ENCODE measurements at regions not wholly inside any gene's neighbourhood (a gene's known extent, or its start where the extent isn't known, plus 50 kb on each side); places are given as distances from the start of the nearest gene placed in this dataset.

- no peak overlapping the region for H3K27ac ChIP-seq
- H3K27me3 ChIP-seq = no peaks in the 10 kb centered on the region
- no peaks in the 10 kb centered on the region for H3K36me3 ChIP-seq
- no peak for TF ChIP-seq POLR2A (IDR thresholded peaks at IDR 0.05)
- no peak for TF ChIP-seq CTCF (IDR thresholded peaks at IDR 0.05)
- 87% methylated on average over 8 of the region's 15 CpGs for WGBS (ENCODE audit: insufficient coverage, low coverage, low lambda C conversion rate, missing lambda C conversion rate)
- H3K4me1 ChIP-seq = no peaks in the 10 kb centered on the region
- no peak overlapping the region for H3K4me3 ChIP-seq
- DNase-seq = no peak
- no peaks in the 10 kb centered on the region for H3K9me3 ChIP-seq
- no peak for ATAC-seq
- intact Hi-C loops (cut with DNase I) = no loop called here
Measured at GRCh38 chr6:167552258-167552630, 227.4 kb downstream of the TTLL2 start.

DNA sequence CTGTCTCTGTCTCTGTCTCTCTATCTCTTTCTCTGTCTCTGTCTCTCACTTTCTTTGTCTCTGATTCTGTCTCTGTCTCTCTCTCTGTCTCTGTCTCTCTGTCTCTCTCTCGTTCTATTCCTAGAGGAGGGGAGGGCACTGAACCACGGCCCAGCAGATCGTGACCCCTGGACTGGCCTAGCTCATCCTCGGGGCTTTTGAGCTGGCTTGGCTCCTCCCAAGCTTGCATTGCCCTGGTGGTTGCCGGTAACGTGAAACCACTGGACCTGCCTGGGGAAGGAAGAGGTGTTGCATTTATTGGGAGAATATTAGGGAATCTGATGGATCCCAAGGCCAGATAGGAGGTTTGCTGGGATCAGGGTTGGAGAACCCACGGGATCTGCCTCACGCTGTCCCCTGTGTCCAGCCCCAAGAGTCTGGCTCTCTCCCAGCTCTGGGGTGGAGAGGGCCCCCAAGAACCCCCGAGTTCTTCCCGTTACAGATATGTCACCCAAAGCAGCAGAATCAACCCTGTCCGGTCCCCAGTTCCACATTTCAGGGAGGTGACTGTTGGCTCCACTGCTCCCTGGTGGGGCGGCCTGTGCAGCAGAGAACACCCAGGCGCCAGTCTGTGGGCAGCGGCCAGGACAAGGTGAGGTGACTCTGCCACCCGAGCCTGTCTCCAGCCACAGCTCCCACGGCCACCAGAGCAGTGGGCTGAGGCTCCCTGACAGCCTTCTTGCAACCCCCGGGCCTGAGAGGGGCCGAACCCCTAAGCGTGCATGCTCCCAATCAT, 228.3 kb downstream of the TTLL2 start:
- Histone ChIP-seq H3K27me3 (no peaks in the 10 kb centered on the region), H3K4me1 (no peaks in the 10 kb centered on the region), H3K9me3 (no peaks in the 10 kb centered on the region), H3K4me3 (no peak overlapping the region), H3K27ac (no peak overlapping the region), H3K36me3 (no peaks in the 10 kb centered on the region)
- 76% methylated on average over 6 of the region's 19 CpGs for WGBS (ENCODE audit: insufficient coverage, low coverage, low lambda C conversion rate, missing lambda C conversion rate)
- no peak for TF ChIP-seq POLR2A (IDR thresholded peaks at IDR 0.05)
- TF ChIP-seq CTCF (IDR thresholded peaks at IDR 0.05) = no peak
- no peak for ATAC-seq
- intact Hi-C loops (cut with DNase I) = no loop called here
- DNase-seq = no peak

DNA sequence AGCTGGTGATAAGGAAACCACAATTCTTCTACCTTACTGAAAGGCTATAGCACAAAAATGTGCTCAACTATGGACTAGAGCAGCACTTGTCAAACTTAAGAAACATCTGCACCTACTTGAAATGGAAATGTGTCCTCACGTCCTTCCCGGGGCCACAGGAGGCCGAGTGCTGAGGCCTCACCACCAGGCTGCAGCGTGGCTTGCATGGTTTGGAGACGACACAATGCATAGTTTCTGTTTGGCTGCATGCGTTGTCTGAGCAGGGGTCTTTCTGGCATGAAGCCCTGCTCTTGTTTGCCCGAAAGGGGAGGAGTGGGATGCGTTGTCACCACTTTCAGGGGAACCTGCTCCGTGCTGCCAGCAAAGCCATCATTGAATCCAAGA, 228.8 kb downstream of the TTLL2 start:
- intact Hi-C loops (cut with DNase I) = no loop called here
- Histone ChIP-seq H3K4me3 (no peak overlapping the region), H3K36me3 (no peaks in the 10 kb centered on the region), H3K27ac (no peak overlapping the region), H3K4me1 (peaks cover 0 to 5% (median 2%) of the 10 kb centered on the region in 4 donors), H3K9me3 (no peaks in the 10 kb centered on the region), H3K27me3 (no peaks in the 10 kb centered on the region)
- WGBS (ENCODE audit: insufficient coverage, low coverage, low lambda C conversion rate, missing lambda C conversion rate) = 96% methylated on average over 8 of the region's 9 CpGs
- no peak for TF ChIP-seq CTCF (IDR thresholded peaks at IDR 0.05)
- TF ChIP-seq POLR2A (IDR thresholded peaks at IDR 0.05) = no peak
- ATAC-seq = no peak
- no peak for DNase-seq

DNA sequence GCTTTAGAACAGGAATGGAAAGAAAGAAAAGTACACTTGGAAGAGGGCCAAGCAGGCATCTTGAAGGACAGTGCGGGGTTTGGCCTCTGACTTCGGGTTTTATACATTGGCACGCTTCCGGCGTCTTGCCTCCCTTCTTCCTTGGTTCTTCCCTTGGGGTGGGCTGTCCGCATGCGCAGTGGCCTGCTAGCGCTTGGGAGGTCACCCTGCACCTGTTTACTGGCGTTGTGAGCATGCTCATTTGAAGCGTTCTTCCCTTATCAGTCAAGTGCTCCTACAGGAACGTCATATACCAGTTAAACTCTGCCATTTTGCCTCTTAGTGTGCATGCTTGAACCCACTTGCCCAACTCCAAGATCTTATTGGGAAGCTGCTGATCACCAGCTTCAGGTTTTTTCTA, 230.0 kb downstream of the TTLL2 start:
- TF ChIP-seq POLR2A (IDR thresholded peaks at IDR 0.05) (no peak), CTCF (IDR thresholded peaks at IDR 0.05) (no peak)
- ATAC-seq (no peak), DNase-seq (no peak)
- Histone ChIP-seq H3K36me3 (no peaks in the 10 kb centered on the region), H3K4me3 (no peak overlapping the region), H3K9me3 (no peaks in the 10 kb centered on the region), H3K4me1 (peaks cover 0 to 14% (median 5%) of the 10 kb centered on the region in 4 donors), H3K27ac (no peak overlapping the region), H3K27me3 (no peaks in the 10 kb centered on the region)
- intact Hi-C loops (cut with DNase I) = no loop called here
- 97% methylated on average over 7 of the region's 11 CpGs for WGBS (ENCODE audit: insufficient coverage, low coverage, low lambda C conversion rate, missing lambda C conversion rate)

DNA sequence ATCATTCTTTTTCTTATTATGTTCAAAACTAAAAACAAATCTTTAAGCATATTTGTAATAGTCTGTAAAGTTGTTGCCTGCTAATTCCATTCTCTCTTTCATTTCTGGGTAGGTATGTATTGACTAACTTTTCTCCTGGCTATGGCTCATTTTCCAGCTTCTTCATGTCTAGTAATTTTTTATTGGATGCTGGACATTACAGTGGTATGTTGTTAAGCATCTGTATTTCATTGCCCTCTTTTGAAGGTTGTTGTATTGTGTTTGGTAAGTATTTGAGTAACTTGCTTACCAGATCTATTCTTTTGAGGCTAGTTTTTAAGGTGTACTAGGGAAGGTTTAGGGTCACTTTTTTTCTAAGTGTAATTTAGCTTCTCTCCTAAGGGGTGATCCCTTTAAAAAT, 230.9 kb downstream of the TTLL2 start:
- no peak overlapping the region for H3K27ac ChIP-seq
- no peak overlapping the region for H3K4me3 ChIP-seq
- H3K4me1 ChIP-seq = peaks cover 0 to 24% (median 8%) of the 10 kb centered on the region in 4 donors
- no peak for ATAC-seq
- DNase-seq = no peak
- intact Hi-C loops (cut with DNase I) = no loop called here
- TF ChIP-seq POLR2A (IDR thresholded peaks at IDR 0.05) (no peak), CTCF (IDR thresholded peaks at IDR 0.05) (no peak)
- no peaks in the 10 kb centered on the region for H3K36me3 ChIP-seq
- no peaks in the 10 kb centered on the region for H3K9me3 ChIP-seq
- no peaks in the 10 kb centered on the region for H3K27me3 ChIP-seq

Data from right lobe of liver (tissue), 6 donors.